ENCODE measurements at regions not wholly inside any gene's neighbourhood (a gene's known extent, or its start where the extent isn't known, plus 50 kb on each side); places are given as distances from the start of the nearest gene placed in this dataset.
"Not testable (repeated sequence)": the region's sequence is repeated elsewhere in the genome, so short reads cannot be mapped to it uniquely, and the experiment has no call there.

GRCh38 chr7:91571601-91572000 lies 307.4 kb downstream of the FZD1 start:
- intact Hi-C loops (cut with micrococcal nuclease): no loop called here

GRCh38 chr7:91573405-91573804 lies 307.1 kb downstream of the MTERF1 start:
- H3K27ac ChIP-seq (ENCODE audit: low read length in 2 of 2): no peak overlapping the region
- TF ChIP-seq CTCF (IDR thresholded peaks at IDR 0.05) (no peak), EZH2 (IDR thresholded peaks at IDR 0.05; ENCODE audit: borderline replicate concordance, insufficient read depth, low read depth, low read length, poor library complexity, severe bottlenecking) (no peak)
- no peak overlapping the region for H3K4me2 ChIP-seq (replicated peaks; ENCODE audit: low read depth, low read length, poor library complexity, severe bottlenecking)
- POLR2A ChIA-PET: no interaction called here
- H3K36me3 ChIP-seq (replicated peaks in 1 of 2; ENCODE audit: control extremely low read depth in 1 of 2, control insufficient read depth in 1 of 2, extremely low read depth in 1 of 2, insufficient read depth in 2 of 2, low read length in 1 of 2): no peaks in the 10 kb centered on the region
- no peaks in the 10 kb centered on the region for H3K79me2 ChIP-seq (ENCODE audit: control insufficient read depth, insufficient read depth, low read length)
- no peaks in the 10 kb centered on the region for H3K4me1 Mint-ChIP-seq
- H3K27ac Mint-ChIP-seq: no peak overlapping the region
- H3K4me1 ChIP-seq (ENCODE audit: control insufficient read depth in 2 of 2, insufficient read depth in 2 of 2, low read length in 2 of 2): no peaks in the 10 kb centered on the region
- no peak for ATAC-seq (ENCODE audit: low read depth)
- no peak overlapping the region for H3K9ac ChIP-seq (ENCODE audit: low read length)
- H3K4me3 Mint-ChIP-seq: no peak overlapping the region
- DNase-seq: no peak
- intact Hi-C loops (cut with micrococcal nuclease): no loop called here
- no peaks in the 10 kb centered on the region for H4K20me1 ChIP-seq (ENCODE audit: control insufficient read depth, insufficient read depth, low read length, poor library complexity, severe bottlenecking)
- no peaks in the 10 kb centered on the region for H3K9me3 Mint-ChIP-seq (ENCODE audit: insufficient read depth)
- WGBS (ENCODE audit: insufficient coverage): no CpG with 5 or more reads among the region's 1 CpG
- no peak overlapping the region for H3K4me3 ChIP-seq (ENCODE audit: control extremely low read depth in 1 of 5, extremely low read depth in 1 of 5, insufficient read depth in 1 of 5, low read depth in 2 of 5, low read length in 4 of 5)
- H3K9me3 ChIP-seq (ENCODE audit: control extremely low read depth in 1 of 3, control insufficient read depth in 2 of 3, insufficient read depth in 1 of 3, low read length in 2 of 3): no peaks in the 10 kb centered on the region
- peaks cover 0 to 1% (median 0%) of the 10 kb centered on the region in 4 experiments for H3K27me3 ChIP-seq (replicated peaks in 1 of 4; ENCODE audit: control extremely low read depth in 1 of 4, control insufficient read depth in 3 of 4, insufficient read depth in 4 of 4, low read length in 3 of 4)
- H2AFZ ChIP-seq (ENCODE audit: insufficient read depth, low read depth, low read length, poor library complexity, severe bottlenecking): no peak overlapping the region
- no peaks in the 10 kb centered on the region for H3K27me3 Mint-ChIP-seq
- CTCF ChIA-PET: no interaction called here

More at GRCh38 chr7:91571601-91572000, 307.4 kb downstream of the FZD1 start:
- Mint-ChIP-seq H3K4me1 (no peaks in the 10 kb centered on the region), H3K9me3 (ENCODE audit: insufficient read depth) (no peaks in the 10 kb centered on the region), H3K4me3 (no peak overlapping the region), H3K27ac (no peak overlapping the region), H3K27me3 (peaks cover 3% of the 10 kb centered on the region)
- no peak for ATAC-seq (ENCODE audit: low read depth)
- ChIA-PET CTCF (no interaction called here), POLR2A (no interaction called here)
- H3K27me3 ChIP-seq (replicated peaks in 1 of 4; ENCODE audit: control extremely low read depth in 1 of 4, control insufficient read depth in 3 of 4, insufficient read depth in 4 of 4, low read length in 3 of 4): no peaks in the 10 kb centered on the region
- H3K36me3 ChIP-seq (replicated peaks in 1 of 2; ENCODE audit: control extremely low read depth in 1 of 2, control insufficient read depth in 1 of 2, extremely low read depth in 1 of 2, insufficient read depth in 2 of 2, low read length in 1 of 2): no peaks in the 10 kb centered on the region
- H3K4me2 ChIP-seq (replicated peaks; ENCODE audit: low read depth, low read length, poor library complexity, severe bottlenecking): no peak overlapping the region
- no peak overlapping the region for H3K9ac ChIP-seq (ENCODE audit: low read length)
- H3K9me3 ChIP-seq (ENCODE audit: control extremely low read depth in 1 of 3, control insufficient read depth in 2 of 3, insufficient read depth in 1 of 3, low read length in 2 of 3): no peaks in the 10 kb centered on the region
- TF ChIP-seq EZH2 (IDR thresholded peaks at IDR 0.05; ENCODE audit: borderline replicate concordance, insufficient read depth, low read depth, low read length, poor library complexity, severe bottlenecking) (no peak), CTCF (IDR thresholded peaks at IDR 0.05) (no peak)
- WGBS (ENCODE audit: insufficient coverage): 100% methylated on average over 1 of the region's 1 CpG
- H2AFZ ChIP-seq (ENCODE audit: insufficient read depth, low read depth, low read length, poor library complexity, severe bottlenecking): no peak overlapping the region
- no peaks in the 10 kb centered on the region for H4K20me1 ChIP-seq (ENCODE audit: control insufficient read depth, insufficient read depth, low read length, poor library complexity, severe bottlenecking)
- DNase-seq: no peak
- H3K79me2 ChIP-seq (ENCODE audit: control insufficient read depth, insufficient read depth, low read length): no peaks in the 10 kb centered on the region
- no peak overlapping the region for H3K4me3 ChIP-seq (ENCODE audit: control extremely low read depth in 1 of 5, extremely low read depth in 1 of 5, insufficient read depth in 1 of 5, low read depth in 2 of 5, low read length in 4 of 5)
- H3K27ac ChIP-seq (ENCODE audit: low read length in 2 of 2): no peak overlapping the region
- H3K4me1 ChIP-seq (ENCODE audit: control insufficient read depth in 2 of 2, insufficient read depth in 2 of 2, low read length in 2 of 2): no peaks in the 10 kb centered on the region

- CTCF ChIA-PET: interaction anchor here (1.2 kb wide), 1 partner anchor 8 kb away, joined by 3 read pairs; no protein-coding TSS in a partner anchor
- POLR2A ChIA-PET; H3K4me1 ChIP-seq (ENCODE audit: control insufficient read depth in 2 of 2, insufficient read depth in 2 of 2, low read length in 2 of 2); H3K4me2 ChIP-seq (replicated peaks; ENCODE audit: low read depth, low read length, poor library complexity, severe bottlenecking); intact Hi-C loops (cut with micrococcal nuclease); H3K4me1 Mint-ChIP-seq; DNase-seq; H3K36me3 ChIP-seq (replicated peaks in 1 of 2; ENCODE audit: control extremely low read depth in 1 of 2, control insufficient read depth in 1 of 2, extremely low read depth in 1 of 2, insufficient read depth in 2 of 2, low read length in 1 of 2); H3K27ac Mint-ChIP-seq; H3K9ac ChIP-seq (ENCODE audit: low read length); H3K27me3 Mint-ChIP-seq; H3K27me3 ChIP-seq (replicated peaks in 1 of 4; ENCODE audit: control extremely low read depth in 1 of 4, control insufficient read depth in 3 of 4, insufficient read depth in 4 of 4, low read length in 3 of 4); H3K27ac ChIP-seq (ENCODE audit: low read length in 2 of 2); H3K4me3 ChIP-seq (ENCODE audit: control extremely low read depth in 1 of 5, extremely low read depth in 1 of 5, insufficient read depth in 1 of 5, low read depth in 2 of 5, low read length in 4 of 5); H3K9me3 Mint-ChIP-seq (ENCODE audit: insufficient read depth); H4K20me1 ChIP-seq (ENCODE audit: control insufficient read depth, insufficient read depth, low read length, poor library complexity, severe bottlenecking); H2AFZ ChIP-seq (ENCODE audit: insufficient read depth, low read depth, low read length, poor library complexity, severe bottlenecking); ATAC-seq (ENCODE audit: low read depth); H3K79me2 ChIP-seq (ENCODE audit: control insufficient read depth, insufficient read depth, low read length); H3K4me3 Mint-ChIP-seq; H3K9me3 ChIP-seq (ENCODE audit: control extremely low read depth in 1 of 3, control insufficient read depth in 2 of 3, insufficient read depth in 1 of 3, low read length in 2 of 3): not testable (repeated sequence)
- WGBS (ENCODE audit: insufficient coverage): no CpG with 5 or more reads among the region's 2 CpGs
Observed at GRCh38 chr7:91576459-91576858, 304.0 kb downstream of the MTERF1 start.
